Brain microvascular endothelial cell (primary cell): ENCODE measurements at regions not wholly inside any gene's neighbourhood (a gene's known extent, or its start where the extent isn't known, plus 50 kb on each side); places are given as distances from the start of the nearest gene placed in this dataset.
"Not testable (repeated sequence)": the region's sequence is repeated elsewhere in the genome, so short reads cannot be mapped to it uniquely, and the experiment has no call there.

ENCODE experiments used
- DNase-seq: peaks from one replicate; pipeline ENCODE4 v3.0.0-alpha.2; 2020
- H3K27ac ChIP-seq: fragments of 250-450 bp; sonication (Bioruptor Pico); 2 replicates; pipeline ENCODE4 v1.5.1; 2020; ENCODE audit warnings: mild to moderate bottlenecking, moderate library complexity
- H3K27me3 ChIP-seq: fragments of 250-450 bp; sonication (Bioruptor Pico); replicated peaks from 2 replicates; pipeline ENCODE4 v1.5.1; 2020; ENCODE audit warnings: mild to moderate bottlenecking
- H3K36me3 ChIP-seq: fragments of 250-450 bp; sonication (Bioruptor Pico); replicated peaks from 2 replicates; pipeline ENCODE4 v1.5.1; 2020; ENCODE audit warnings: mild to moderate bottlenecking
- H3K4me3 ChIP-seq: 2 replicates; pipeline ENCODE4 v1.5.1; 2011; ENCODE audit warnings: low read depth, mild to moderate bottlenecking, control low read depth, low read length, moderate library complexity
- in situ Hi-C: cut with HindIII; loops from 2 replicates; pipeline ENCODE4 v1.10.0; 2017; ENCODE audit warnings: low sequenced_read_pairs, low pct_ligation_motif_present
- TF ChIP-seq, protein P1 (sequence below): IDR thresholded peaks from 2 replicates; pipeline ENCODE4 v1.5.1; 2011; ENCODE audit warnings: low read depth, mild to moderate bottlenecking, moderate library complexity, low read length, control low read depth, inconsistent platforms; ENCODE audit errors: missing control alignments

DNA sequence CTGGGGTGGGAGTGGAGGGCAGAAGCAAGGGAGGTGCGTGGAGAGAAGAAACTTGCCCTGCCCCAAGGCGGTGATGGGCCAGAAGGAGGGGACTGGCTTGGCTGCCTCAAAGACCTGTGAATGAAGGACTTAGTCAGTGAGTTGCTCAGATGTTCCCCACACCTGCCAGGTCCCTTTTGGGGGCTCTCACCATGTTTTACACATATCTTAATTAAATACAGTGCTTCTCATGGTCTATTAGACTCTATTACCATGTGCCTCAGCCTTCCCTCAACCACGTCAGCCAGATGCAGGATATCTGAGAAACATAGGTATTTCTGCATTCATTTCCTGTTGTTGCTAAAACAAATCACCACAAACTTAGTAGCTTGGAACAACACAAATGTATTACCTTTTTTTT is 429.5 kb downstream of the BUD13 start:
- TF ChIP-seq, protein P1, sequence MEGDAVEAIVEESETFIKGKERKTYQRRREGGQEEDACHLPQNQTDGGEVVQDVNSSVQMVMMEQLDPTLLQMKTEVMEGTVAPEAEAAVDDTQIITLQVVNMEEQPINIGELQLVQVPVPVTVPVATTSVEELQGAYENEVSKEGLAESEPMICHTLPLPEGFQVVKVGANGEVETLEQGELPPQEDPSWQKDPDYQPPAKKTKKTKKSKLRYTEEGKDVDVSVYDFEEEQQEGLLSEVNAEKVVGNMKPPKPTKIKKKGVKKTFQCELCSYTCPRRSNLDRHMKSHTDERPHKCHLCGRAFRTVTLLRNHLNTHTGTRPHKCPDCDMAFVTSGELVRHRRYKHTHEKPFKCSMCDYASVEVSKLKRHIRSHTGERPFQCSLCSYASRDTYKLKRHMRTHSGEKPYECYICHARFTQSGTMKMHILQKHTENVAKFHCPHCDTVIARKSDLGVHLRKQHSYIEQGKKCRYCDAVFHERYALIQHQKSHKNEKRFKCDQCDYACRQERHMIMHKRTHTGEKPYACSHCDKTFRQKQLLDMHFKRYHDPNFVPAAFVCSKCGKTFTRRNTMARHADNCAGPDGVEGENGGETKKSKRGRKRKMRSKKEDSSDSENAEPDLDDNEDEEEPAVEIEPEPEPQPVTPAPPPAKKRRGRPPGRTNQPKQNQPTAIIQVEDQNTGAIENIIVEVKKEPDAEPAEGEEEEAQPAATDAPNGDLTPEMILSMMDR, result no peak
- no peak for DNase-seq
- Histone ChIP-seq H3K27me3 (no peaks in the 10 kb centered on the region), H3K27ac (no peak overlapping the region), H3K4me3 (no peak overlapping the region), H3K36me3 (no peaks in the 10 kb centered on the region)
- in situ Hi-C loops, result no loop called here

DNA sequence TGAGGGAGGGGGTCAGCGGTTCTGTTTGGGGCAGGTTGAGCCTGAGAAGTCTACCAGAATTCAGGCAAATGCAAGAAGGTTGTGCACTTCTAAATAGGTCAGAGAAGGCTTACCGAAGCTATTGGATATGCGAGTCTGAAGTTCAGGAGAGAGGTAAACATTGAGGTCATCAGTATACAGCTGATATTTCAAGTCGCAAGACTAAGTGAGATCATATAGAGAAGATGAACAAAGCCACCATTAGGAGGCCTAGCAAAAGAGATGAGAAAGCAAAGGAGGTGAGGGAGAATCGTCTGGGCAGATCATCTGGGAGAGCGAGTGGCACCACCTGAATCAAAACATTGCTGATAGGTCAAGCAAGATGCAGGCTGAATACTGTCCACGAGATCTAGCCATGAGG is 430.6 kb downstream of the BUD13 start:
- in situ Hi-C loops, result no loop called here
- TF ChIP-seq, protein P1, result no peak
- H3K27ac ChIP-seq, result no peak overlapping the region

DNA sequence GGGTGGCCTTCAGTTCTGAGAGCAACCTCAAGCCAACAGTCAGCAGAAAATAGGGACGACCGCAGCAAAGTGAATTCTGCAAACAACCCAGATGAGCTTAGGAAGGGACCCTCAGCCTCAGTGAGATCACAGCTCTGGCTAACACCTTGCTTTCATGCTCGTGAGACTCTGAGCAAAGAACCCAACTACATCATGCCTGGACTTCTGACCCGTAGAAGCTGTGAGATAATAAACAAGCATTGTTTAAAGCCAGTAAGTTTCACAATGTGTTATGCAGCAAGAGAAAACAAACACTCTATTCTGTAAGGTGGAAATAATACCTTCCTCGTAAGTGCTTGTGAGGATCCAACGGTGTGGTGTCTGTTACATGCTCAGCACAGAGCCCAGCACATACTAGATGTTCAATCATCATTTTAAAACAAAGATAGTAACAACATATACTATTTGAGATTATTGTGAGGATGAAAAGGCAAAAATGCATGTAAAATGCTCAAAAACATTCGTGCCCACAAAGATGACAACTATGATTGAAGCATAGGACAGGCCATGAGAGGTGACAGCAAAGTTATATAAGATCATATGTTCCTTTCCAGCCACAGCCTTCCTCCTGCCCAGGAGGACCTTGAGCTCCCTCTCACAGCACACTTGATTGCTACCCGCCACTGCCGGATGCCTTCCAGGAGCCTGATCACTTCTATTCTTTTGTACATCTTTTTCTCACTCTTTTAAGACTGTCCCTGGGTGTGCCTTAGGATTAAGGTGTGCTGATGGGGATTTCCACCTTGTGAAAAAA is 433.3 kb downstream of the BUD13 start:
- Histone ChIP-seq H3K27me3 (no peaks in the 10 kb centered on the region), H3K36me3 (no peaks in the 10 kb centered on the region), H3K4me3 (no peak overlapping the region), H3K27ac (no peak overlapping the region)
- TF ChIP-seq, protein P1, result no peak
- no peak for DNase-seq
- in situ Hi-C loops, result no loop called here

More for the DNA sequence above, 430.6 kb downstream of the BUD13 start:
- no peaks in the 10 kb centered on the region for H3K27me3 ChIP-seq
- no peak for DNase-seq
- no peaks in the 10 kb centered on the region for H3K36me3 ChIP-seq
- H3K4me3 ChIP-seq, result no peak overlapping the region

DNA sequence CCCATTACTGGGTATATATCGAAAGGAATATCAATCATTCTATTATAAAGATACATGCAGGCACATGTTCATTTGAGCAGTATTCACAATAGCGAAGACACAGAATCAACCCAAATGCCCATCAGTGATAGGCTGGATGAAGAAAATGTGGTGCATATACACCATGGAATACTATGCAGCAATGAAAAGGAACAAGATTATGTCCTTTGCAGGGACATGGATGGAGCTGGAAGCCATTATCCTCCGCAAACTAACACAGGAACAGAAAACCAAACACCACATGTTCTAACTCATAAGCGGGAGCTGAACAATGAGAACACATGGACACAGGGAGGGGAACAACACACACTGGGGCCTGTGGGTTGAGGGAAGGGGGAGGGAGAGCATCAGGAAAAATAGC is 434.3 kb downstream of the BUD13 start:
- in situ Hi-C loops, DNase-seq, H3K27ac ChIP-seq, H3K27me3 ChIP-seq, H3K36me3 ChIP-seq, H3K4me3 ChIP-seq: not testable (repeated sequence)

DNA sequence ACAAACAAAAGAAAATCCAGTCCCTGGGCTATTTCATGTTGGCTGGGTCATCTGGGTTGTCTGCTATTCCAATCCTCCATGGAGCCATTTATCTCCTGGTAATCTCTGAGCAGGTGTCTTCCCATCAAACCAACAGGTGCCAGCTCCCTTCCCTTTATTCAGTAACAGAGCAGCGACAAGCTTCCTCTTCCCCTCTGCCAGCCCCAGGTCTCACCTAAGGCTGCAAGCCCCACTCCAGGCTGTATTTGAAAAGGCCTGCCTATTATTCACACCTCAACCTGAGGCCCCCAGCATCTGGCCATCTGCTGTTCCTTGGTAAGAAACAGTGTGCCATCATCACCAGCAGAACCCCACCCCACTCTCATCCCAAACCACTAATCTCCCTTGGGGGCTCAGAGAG is 436.2 kb downstream of the BUD13 start:
- TF ChIP-seq, protein P1, result no peak

DNA sequence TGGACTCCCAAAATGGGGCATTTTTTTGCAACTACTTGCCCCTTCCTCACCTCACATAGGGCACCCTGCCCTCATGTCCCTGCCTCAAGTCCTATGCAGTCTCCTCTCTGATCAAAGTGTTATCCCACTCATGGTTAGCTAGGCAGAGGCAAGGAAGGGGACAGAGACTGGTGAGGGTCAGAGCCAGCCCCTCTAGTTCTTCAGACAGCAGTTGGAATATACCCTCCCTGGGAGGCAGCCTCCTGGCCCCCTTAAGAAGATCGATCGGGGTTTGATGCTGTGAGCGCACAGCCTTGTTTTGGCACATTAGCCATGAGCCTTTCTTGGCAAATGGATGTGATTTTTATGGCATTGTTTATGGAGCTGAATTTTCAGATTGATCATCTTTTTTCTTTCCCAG is 436.9 kb downstream of the BUD13 start:
- in situ Hi-C loops, result no loop called here
- Histone ChIP-seq H3K36me3 (no peaks in the 10 kb centered on the region), H3K4me3 (no peak overlapping the region), H3K27me3 (no peaks in the 10 kb centered on the region), H3K27ac (no peak overlapping the region)
- no peak for DNase-seq
- TF ChIP-seq, protein P1, result no peak

More for the DNA sequence above, 436.2 kb downstream of the BUD13 start:
- H3K27me3 ChIP-seq, result no peaks in the 10 kb centered on the region
- H3K4me3 ChIP-seq, result no peak overlapping the region
- in situ Hi-C loops, result no loop called here
- DNase-seq, result no peak
- no peak overlapping the region for H3K27ac ChIP-seq
- H3K36me3 ChIP-seq, result no peaks in the 10 kb centered on the region
